GM12865 (cell line): ENCODE measurements at regions not wholly inside any gene's neighbourhood (a gene's known extent, or its start where the extent isn't known, plus 50 kb on each side); places are given as distances from the start of the nearest gene placed in this dataset.

Experiments used
- DNase-seq: peaks from one replicate; pipeline ENCODE4 v3.0.0; 2010; ENCODE audit warnings: low read depth
- H3K4me3 ChIP-seq: 2 replicates; pipeline ENCODE4 v1.5.1; 2011; ENCODE audit warnings: mild to moderate bottlenecking, low read depth, low read length, control low read depth
- CTCF ChIP-seq: IDR thresholded peaks from 2 replicates; pipeline ENCODE4 v1.5.1; 2011; ENCODE audit warnings: low read length, control low read depth, low read depth, inconsistent platforms; ENCODE audit not compliant: insufficient read depth; ENCODE audit errors: missing control alignments

- TF ChIP-seq CTCF, result no peak
- H3K4me3 ChIP-seq, result no peak overlapping the region
- no peak for DNase-seq
These were observed 200.0 kb downstream of the PTPRU start for GRCh38 chr1:29436181-29436785.

- H3K4me3 ChIP-seq, result no peak overlapping the region
- no peak for DNase-seq
- no peak for TF ChIP-seq CTCF
These were observed 197.5 kb downstream of the PTPRU start for GRCh38 chr1:29433830-29434229.

- no peak for DNase-seq
- TF ChIP-seq CTCF, result no peak
- no peak overlapping the region for H3K4me3 ChIP-seq
These were observed 194.8 kb downstream of the PTPRU start for GRCh38 chr1:29431138-29431537.

- no peak for TF ChIP-seq CTCF
- no peak for DNase-seq
- no peak overlapping the region for H3K4me3 ChIP-seq
These were observed 193.3 kb downstream of the PTPRU start for GRCh38 chr1:29429656-29430055.

- no peak overlapping the region for H3K4me3 ChIP-seq
- TF ChIP-seq CTCF, result no peak
- DNase-seq, result no peak
These were observed 192.7 kb downstream of the PTPRU start for GRCh38 chr1:29428997-29429396.

GRCh38 chr1:29428280-29428615 is 191.9 kb downstream of the PTPRU start:
- no peak for TF ChIP-seq CTCF

GRCh38 chr1:29427614-29428279 is 191.4 kb downstream of the PTPRU start:
- no peak overlapping the region for H3K4me3 ChIP-seq
- TF ChIP-seq CTCF, result no peak
- DNase-seq, result no peak

More at GRCh38 chr1:29428280-29428615, 191.9 kb downstream of the PTPRU start:
- H3K4me3 ChIP-seq, result no peak overlapping the region
- no peak for DNase-seq
